H9 (cell line): ENCODE measurements at regions not wholly inside any gene's neighbourhood (a gene's known extent, or its start where the extent isn't known, plus 50 kb on each side); places are given as distances from the start of the nearest gene placed in this dataset.

Source experiments
- DNase-seq: peaks from one replicate; pipeline ENCODE4 v3.0.0-alpha.2; 2017
- H2AFZ ChIP-seq: one replicate; pipeline ENCODE4 v1.6.1; 2013; ENCODE audit warnings: mild to moderate bottlenecking, low read length, control low read depth, moderate library complexity
- H2AK5ac ChIP-seq: 2 replicates; pipeline ENCODE4 v1.6.1; 2013; ENCODE audit warnings: low read length, control low read depth, mixed read lengths; ENCODE audit not compliant: insufficient read length
- H2BK120ac ChIP-seq: one replicate; pipeline ENCODE4 v1.6.1; 2013; ENCODE audit warnings: low read depth, mild to moderate bottlenecking, low read length, control low read depth, inconsistent platforms; ENCODE audit not compliant: poor library complexity, severe bottlenecking
- H2BK12ac ChIP-seq: 2 replicates; pipeline ENCODE4 v1.6.1; 2013; ENCODE audit warnings: low read length, control low read depth, mixed read lengths, low read depth; ENCODE audit not compliant: insufficient read length
- H2BK15ac ChIP-seq: 2 replicates; pipeline ENCODE4 v1.6.1; 2013; ENCODE audit warnings: low read depth, low read length, control low read depth
- H2BK20ac ChIP-seq: one replicate; pipeline ENCODE4 v1.6.1; 2013; ENCODE audit warnings: low read depth, mild to moderate bottlenecking, low read length, control low read depth, inconsistent platforms; ENCODE audit not compliant: poor library complexity, severe bottlenecking
- H2BK5ac ChIP-seq: 2 replicates; pipeline ENCODE4 v1.6.1; 2013; ENCODE audit warnings: low read length, control low read depth, mixed read lengths; ENCODE audit not compliant: insufficient read length
- H3K14ac ChIP-seq: 2 replicates; pipeline ENCODE4 v1.6.1; 2013; ENCODE audit warnings: low read length, control low read depth; ENCODE audit not compliant: insufficient read depth
- H3K18ac ChIP-seq: 2 replicates; pipeline ENCODE4 v1.6.1; 2013; ENCODE audit warnings: low read depth, mild to moderate bottlenecking, mixed read lengths, low read length, control low read depth; ENCODE audit not compliant: insufficient read length
- H3K23ac ChIP-seq: 2 replicates; pipeline ENCODE4 v1.6.1; 2013; ENCODE audit warnings: low read length, control low read depth, mixed read lengths, low read depth; ENCODE audit not compliant: insufficient read length
- H3K23me2 ChIP-seq: 2 replicates; pipeline ENCODE4 v1.6.1; 2013; ENCODE audit warnings: low read depth, mild to moderate bottlenecking, mixed read lengths, low read length, control low read depth; ENCODE audit not compliant: insufficient read length, poor library complexity, severe bottlenecking
- H3K27ac ChIP-seq: 2 replicates; pipeline ENCODE4 v1.5.1; 2013; ENCODE audit warnings: low read length, control low read depth, mixed read lengths, low read depth; ENCODE audit not compliant: insufficient read length
- H3K27me3 ChIP-seq: 2 replicates; pipeline ENCODE4 v1.6.1; 2013; ENCODE audit warnings: low read length, control low read depth, inconsistent platforms; ENCODE audit not compliant: insufficient read depth
- H3K4ac ChIP-seq: 2 replicates; pipeline ENCODE4 v1.6.1; 2013; ENCODE audit warnings: low read depth, mild to moderate bottlenecking, control low read depth, inconsistent platforms, low read length, moderate library complexity
- H3K4me1 ChIP-seq: 2 replicates; pipeline ENCODE4 v1.6.1; 2013; ENCODE audit warnings: low read length, control low read depth, inconsistent platforms; ENCODE audit not compliant: insufficient read depth
- H3K4me2 ChIP-seq: 2 replicates; pipeline ENCODE4 v1.6.1; 2013; ENCODE audit warnings: low read length, control low read depth, mixed read lengths; ENCODE audit not compliant: insufficient read length, insufficient read depth
- H3K56ac ChIP-seq: 2 replicates; pipeline ENCODE4 v1.6.1; 2013; ENCODE audit warnings: low read depth, mild to moderate bottlenecking, mixed read lengths, low read length, control low read depth; ENCODE audit not compliant: insufficient read length
- H3K79me1 ChIP-seq: 2 replicates; pipeline ENCODE4 v1.6.1; 2013; ENCODE audit warnings: low read depth, mild to moderate bottlenecking, moderate library complexity, low read length, control low read depth, inconsistent platforms; ENCODE audit not compliant: insufficient read depth, poor library complexity, severe bottlenecking
- H3K79me2 ChIP-seq: 2 replicates; pipeline ENCODE4 v1.6.1; 2013; ENCODE audit warnings: low read length, control low read depth, inconsistent platforms; ENCODE audit not compliant: insufficient read depth
- H3K9ac ChIP-seq: 2 replicates; pipeline ENCODE4 v1.6.1; 2013; ENCODE audit warnings: low read length, control low read depth, mixed read lengths; ENCODE audit not compliant: insufficient read length; ENCODE audit errors: extremely low read depth
- H3K9me3 ChIP-seq: one replicate; pipeline ENCODE4 v1.6.1; 2013; ENCODE audit warnings: low read depth, low read length, inconsistent platforms; ENCODE audit not compliant: control insufficient read depth
- H3T11ph ChIP-seq: one replicate; pipeline ENCODE4 v1.6.1; 2013; ENCODE audit warnings: mild to moderate bottlenecking, low read length, control low read depth, inconsistent platforms
- H4K20me1 ChIP-seq: one replicate; pipeline ENCODE4 v1.6.1; 2013; ENCODE audit not compliant: control insufficient read depth, insufficient read length, insufficient read depth
- H4K5ac ChIP-seq: 2 replicates; pipeline ENCODE4 v1.6.1; 2013; ENCODE audit warnings: low read depth, mild to moderate bottlenecking, mixed read lengths, low read length, control low read depth; ENCODE audit not compliant: insufficient read length
- H4K8ac ChIP-seq: replicated peaks from 2 replicates; pipeline ENCODE4 v1.6.1; 2013; ENCODE audit warnings: low read length, control low read depth, mixed read lengths, low read depth; ENCODE audit not compliant: insufficient read length
- H4K91ac ChIP-seq: 2 replicates; pipeline ENCODE4 v1.6.1; 2013; ENCODE audit warnings: low read depth, mild to moderate bottlenecking, moderate library complexity, mixed read lengths, low read length, control low read depth; ENCODE audit not compliant: insufficient read length
- H3K27ac Mint-ChIP-seq, 3 experiments: 2 replicates in 2 of 3; 3 replicates in 1 of 3; pipeline ENCODE4 v1.8.0; 2020 to 2021; ENCODE audit warnings: mixed read lengths in 3 of 3, mild to moderate bottlenecking in 1 of 3, moderate library complexity in 1 of 3
- H3K27me3 Mint-ChIP-seq: 2 replicates; pipeline ENCODE4 v1.8.0; 2021; ENCODE audit warnings: low read depth, mild to moderate bottlenecking, moderate library complexity, mixed read lengths
- H3K36me3 Mint-ChIP-seq, 3 experiments: 2 replicates in 2 of 3; 3 replicates in 1 of 3; pipeline ENCODE4 v1.8.0; 2020 to 2021; ENCODE audit warnings: low read depth in 3 of 3, mixed read lengths in 3 of 3; ENCODE audit not compliant: insufficient read depth in 1 of 3
- H3K4me1 Mint-ChIP-seq, 2 experiments: 2 replicates each; pipeline ENCODE4 v1.8.0; 2020; ENCODE audit warnings: mixed read lengths in 2 of 2
- H3K4me3 Mint-ChIP-seq, 2 experiments: 2 replicates in 1 of 2; 3 replicates in 1 of 2; pipeline ENCODE4 v1.8.0; 2020 to 2021; ENCODE audit warnings: mild to moderate bottlenecking in 2 of 2, mixed read lengths in 2 of 2, moderate library complexity in 1 of 2
- H3K9me3 Mint-ChIP-seq, 2 experiments: 2 replicates in 1 of 2; 3 replicates in 1 of 2; pipeline ENCODE4 v1.8.0; 2020; ENCODE audit warnings: mild to moderate bottlenecking in 2 of 2, mixed read lengths in 2 of 2, moderate library complexity in 1 of 2
- CTCF ChIP-seq: fragments of 200-600 bp; sonication (generic); conservative IDR thresholded peaks from 3 replicates; pipeline ENCODE4 v1.8.0; 2021; ENCODE audit warnings: antibody characterized with exemption, mild to moderate bottlenecking
- WGBS: extraction: QIAGEN DNeasy Blood & Tissue Kit; methylation state at CpG from one replicate; pipeline ENCODE4 v1.1.7; 2013; ENCODE audit warnings: missing lambda C conversion rate, low lambda C conversion rate, mixed read lengths; ENCODE audit not compliant: insufficient read length; ENCODE audit errors: extremely low coverage; 5-methylcytosine and 5-hydroxymethylcytosine counted together

- no peaks in the 10 kb centered on the region for H3K79me2 ChIP-seq
- no peak overlapping the region for H2BK12ac ChIP-seq
- Mint-ChIP-seq H3K27me3 (no peaks in the 10 kb centered on the region), H3K4me1 (peaks cover 26 to 27% of the 10 kb centered on the region in 2 experiments), H3K4me3 (no peak overlapping the region), H3K9me3 (no peaks in the 10 kb centered on the region), H3K36me3 (peaks cover 0 to 2% (median 1%) of the 10 kb centered on the region in 3 experiments; a peak in 2 of 7 replicates), H3K27ac (no peak overlapping the region)
- H2BK15ac ChIP-seq: no peak overlapping the region
- H3K27me3 ChIP-seq: no peaks in the 10 kb centered on the region
- H3K9me3 ChIP-seq: no peaks in the 10 kb centered on the region
- no CpG with 5 or more reads among the region's 8 CpGs for WGBS
- peaks cover 3% of the 10 kb centered on the region; the same call in 1 of the 2 replicates for H3K4me1 ChIP-seq
- H3K27ac ChIP-seq: no peak overlapping the region
- H2BK20ac ChIP-seq: no peak overlapping the region
- no peak overlapping the region for H2AK5ac ChIP-seq
- H3K23me2 ChIP-seq: no peaks in the 10 kb centered on the region
- H2BK5ac ChIP-seq: no peak overlapping the region
- H3K18ac ChIP-seq: no peak overlapping the region
- no peak overlapping the region for H4K5ac ChIP-seq
- H3K4ac ChIP-seq: no peak overlapping the region
- no peak overlapping the region for H3T11ph ChIP-seq
- no peak overlapping the region for H3K9ac ChIP-seq
- H3K4me2 ChIP-seq: no peak overlapping the region
- no peaks in the 10 kb centered on the region for H3K79me1 ChIP-seq
- H3K14ac ChIP-seq: no peak overlapping the region
- no peak overlapping the region for H3K56ac ChIP-seq
- no peak overlapping the region for H2BK120ac ChIP-seq
- no peak overlapping the region for H3K23ac ChIP-seq
- TF ChIP-seq CTCF: no peak
- H4K8ac ChIP-seq: no peak overlapping the region
- no peaks in the 10 kb centered on the region for H4K20me1 ChIP-seq
- no peak overlapping the region for H4K91ac ChIP-seq
- DNase-seq: no peak
- H2AFZ ChIP-seq: no peak overlapping the region
Observed at GRCh38 chr4:180788729-180789128, 1454.5 kb upstream of the TENM3 start.
